T-cell (primary cell): ENCODE measurements at regions not wholly inside any gene's neighbourhood (a gene's known extent, or its start where the extent isn't known, plus 50 kb on each side); places are given as distances from the start of the nearest gene placed in this dataset.

ENCODE experiments used
- ATAC-seq, 4 experiments: fragments of 200-7000 bp in 3 of 4; fragments of 150-1000 bp in 1 of 4; cut with Tn5 transposase; replicated peaks in 1 of 4; 1 replicate in 3 of 4; 2 replicates in 1 of 4; pipeline ENCODE4 v1.10.0; 2021; ENCODE audit warnings: moderate library complexity in 3 of 4, mild to moderate bottlenecking in 2 of 4, moderate number of reproducible peaks in 1 of 4
- CTCF ChIA-PET, 2 donors: fragments of 300-600 bp; sonication (Branson Sonifier 250); formaldehyde crosslinking; loops; one replicate each; lab custom pipeline; 2022; ENCODE audit warnings: antibody characterized with exemption in 2 of 2; lab: Charles Lee
- POLR2A ChIA-PET, 2 donors: fragments of 300-600 bp; sonication (Branson Sonifier 250); formaldehyde crosslinking; loops; one replicate each; lab custom pipeline; 2022; ENCODE audit warnings: antibody characterized with exemption in 2 of 2; lab: Charles Lee
- DNase-seq, 35 experiments: peaks; one replicate each; pipeline versions ENCODE4 v3.0.0 to v3.0.0-alpha.2; 2013 to 2023
- H3K27ac ChIP-seq: one replicate; pipeline ENCODE4 v1.5.1; 2013; ENCODE audit warnings: low read length
- H3K27me3 ChIP-seq, 2 experiments: replicated peaks in 1 of 2; 1 replicate in 1 of 2; 2 replicates in 1 of 2; pipeline versions ENCODE4 v1.6.1 to v1.7.0; 2013; ENCODE audit warnings: low read length in 1 of 2, mixed read lengths in 1 of 2; ENCODE audit not compliant: control insufficient read depth in 2 of 2, insufficient read depth in 2 of 2; ENCODE audit errors: extremely low read depth in 1 of 2
- H3K36me3 ChIP-seq, 2 donors: 1 replicate in 1 of 2; 2 replicates in 1 of 2; pipeline versions ENCODE4 v1.6.1 to v1.7.0; 2013; ENCODE audit warnings: low read length in 1 of 2; ENCODE audit not compliant: control insufficient read depth in 2 of 2, insufficient read depth in 1 of 2; ENCODE audit errors: extremely low read depth in 1 of 2
- H3K4me1 ChIP-seq, 2 experiments: 1 replicate in 1 of 2; 2 replicates in 1 of 2; pipeline versions ENCODE4 v1.6.1 to v1.7.0; 2013; ENCODE audit warnings: low read length in 2 of 2, mixed read lengths in 1 of 2; ENCODE audit not compliant: insufficient read depth in 2 of 2, control insufficient read depth in 1 of 2; ENCODE audit errors: extremely low read depth in 1 of 2
- H3K4me3 ChIP-seq, 2 donors: 1 replicate in 1 of 2; 2 replicates in 1 of 2; pipeline versions ENCODE4 v1.5.1 to v1.7.0; 2013; ENCODE audit warnings: mild to moderate bottlenecking in 2 of 2, low read length in 1 of 2, moderate library complexity in 1 of 2; ENCODE audit not compliant: control insufficient read depth in 1 of 2; ENCODE audit errors: extremely low read depth in 1 of 2
- H3K9me3 ChIP-seq: 2 replicates; pipeline ENCODE4 v1.7.0; 2013
- H3K27ac Mint-ChIP-seq, 2 donors: one replicate each; pipeline ENCODE4 v1.8.0; 2020 to 2021; ENCODE audit warnings: mild to moderate bottlenecking in 2 of 2, mixed read lengths in 2 of 2
- H3K27me3 Mint-ChIP-seq, 2 donors: one replicate each; pipeline ENCODE4 v1.8.0; 2021 to 2022; ENCODE audit warnings: mixed read lengths in 2 of 2
- H3K36me3 Mint-ChIP-seq: one replicate; pipeline ENCODE4 v1.8.0; 2021; ENCODE audit warnings: mixed read lengths
- H3K4me1 Mint-ChIP-seq, 3 donors: one replicate each; pipeline ENCODE4 v1.8.0; 2020 to 2022; ENCODE audit warnings: mixed read lengths in 3 of 3, mild to moderate bottlenecking in 1 of 3
- H3K4me3 Mint-ChIP-seq, 3 donors: one replicate each; pipeline ENCODE4 v1.8.0; 2020 to 2022; ENCODE audit warnings: mild to moderate bottlenecking in 3 of 3, mixed read lengths in 3 of 3, moderate library complexity in 3 of 3
- H3K9me3 Mint-ChIP-seq, 3 donors: one replicate each; pipeline ENCODE4 v1.8.0; 2020 to 2022; ENCODE audit warnings: mixed read lengths in 3 of 3
- WGBS: methylation state at CpG from one replicate; pipeline ENCODE4 v1.1.5; 2013; ENCODE audit warnings: missing lambda C conversion rate; ENCODE audit not compliant: insufficient coverage; 5-methylcytosine and 5-hydroxymethylcytosine counted together

DNA sequence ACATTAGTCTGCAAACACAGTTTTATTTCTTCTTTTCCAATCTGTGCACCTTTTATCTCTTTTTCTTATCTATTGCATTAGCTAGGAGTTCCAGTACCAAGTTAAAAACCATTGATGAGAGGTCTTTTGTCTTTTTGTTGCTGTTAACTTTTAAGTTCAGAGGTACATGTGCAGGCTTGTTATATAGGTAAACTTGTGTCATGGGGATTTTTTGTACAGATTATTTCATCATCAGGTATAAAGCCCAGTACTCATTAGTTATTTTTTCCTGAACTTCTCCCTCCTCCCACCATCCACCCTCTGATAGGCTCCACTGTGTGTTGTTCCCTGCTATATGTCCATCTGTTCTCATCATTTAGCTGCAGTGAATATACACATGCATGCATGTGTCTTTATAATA, 349.9 kb downstream of the PDHA2 start:
- Mint-ChIP-seq H3K36me3 (no peaks in the 10 kb centered on the region), H3K9me3 (peaks cover 3 to 4% (median 4%) of the 10 kb centered on the region in 3 donors), H3K27ac (no peak overlapping the region), H3K27me3 (no peaks in the 10 kb centered on the region), H3K4me3 (no peak overlapping the region), H3K4me1 (no peaks in the 10 kb centered on the region)
- CTCF ChIA-PET: no interaction called here
- Histone ChIP-seq H3K9me3 (no peaks in the 10 kb centered on the region), H3K27ac (no peak overlapping the region), H3K27me3 (no peaks in the 10 kb centered on the region), H3K4me1 (no peaks in the 10 kb centered on the region), H3K36me3 (no peaks in the 10 kb centered on the region), H3K4me3 (no peak overlapping the region)
- DNase-seq: no peak
- POLR2A ChIA-PET: no interaction called here
- no peak for ATAC-seq

DNA sequence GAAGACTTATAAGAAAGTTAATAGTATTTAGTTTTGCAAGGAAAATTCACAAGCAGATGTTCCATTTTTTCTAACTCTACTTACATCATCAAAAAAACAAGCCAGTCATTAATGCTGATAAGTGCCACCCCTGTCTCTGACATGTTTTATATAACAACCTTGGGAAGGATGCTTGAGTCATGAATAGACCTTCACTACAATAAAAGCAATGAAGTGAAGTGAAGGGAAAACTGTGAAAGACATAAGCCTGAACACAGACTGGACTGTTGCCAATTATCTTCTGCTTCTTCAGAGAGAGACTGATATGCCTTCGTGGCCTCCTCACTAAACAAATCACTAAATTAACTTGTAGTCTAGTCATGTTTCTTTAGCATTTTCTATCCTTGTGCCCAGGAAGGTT, 353.2 kb downstream of the PDHA2 start:
- H3K36me3 ChIP-seq: no peaks in the 10 kb centered on the region
- WGBS: no CpG with 5 or more reads among the region's 1 CpG
- DNase-seq (no peak), ATAC-seq (no peak)
- H3K4me1 ChIP-seq: no peaks in the 10 kb centered on the region
- ChIA-PET POLR2A (no interaction called here), CTCF (no interaction called here)
- Mint-ChIP-seq H3K9me3 (peaks cover 8 to 9% (median 9%) of the 10 kb centered on the region in 3 donors), H3K36me3 (no peaks in the 10 kb centered on the region), H3K27me3 (no peaks in the 10 kb centered on the region), H3K27ac (no peak overlapping the region), H3K4me3 (no peak overlapping the region), H3K4me1 (no peaks in the 10 kb centered on the region)
- no peaks in the 10 kb centered on the region for H3K9me3 ChIP-seq
- H3K27me3 ChIP-seq: no peaks in the 10 kb centered on the region
- no peak overlapping the region for H3K4me3 ChIP-seq
- no peak overlapping the region for H3K27ac ChIP-seq

DNA sequence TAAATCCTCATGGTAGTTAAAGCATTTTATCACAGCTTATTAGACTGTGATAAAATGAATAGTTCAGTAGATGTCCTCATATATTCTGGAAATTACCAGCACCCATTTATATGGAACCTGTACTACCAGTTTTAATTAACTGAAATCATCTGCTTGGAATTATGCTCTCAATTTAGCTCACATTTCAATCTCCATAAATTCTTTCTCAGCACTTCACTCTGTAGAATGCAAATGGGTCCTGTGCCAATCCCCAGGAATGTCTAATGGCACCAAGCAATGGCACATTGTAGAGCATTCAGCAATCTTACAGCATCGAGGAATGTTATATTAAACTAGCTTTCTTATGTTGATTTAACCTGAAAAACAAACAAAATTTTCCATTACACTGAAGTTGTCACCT, 355.1 kb downstream of the PDHA2 start:
- Mint-ChIP-seq H3K36me3 (no peaks in the 10 kb centered on the region), H3K27me3 (no peaks in the 10 kb centered on the region), H3K27ac (no peak overlapping the region), H3K4me1 (no peaks in the 10 kb centered on the region), H3K4me3 (no peak overlapping the region), H3K9me3 (peaks cover 4 to 7% (median 5%) of the 10 kb centered on the region in 3 donors)
- no peak for DNase-seq
- ChIA-PET CTCF (no interaction called here), POLR2A (no interaction called here)
- no peaks in the 10 kb centered on the region for H3K9me3 ChIP-seq
- H3K27ac ChIP-seq: no peak overlapping the region
- H3K36me3 ChIP-seq: no peaks in the 10 kb centered on the region
- H3K4me3 ChIP-seq: no peak overlapping the region
- H3K27me3 ChIP-seq: no peaks in the 10 kb centered on the region
- no peak for ATAC-seq
- WGBS: no CpG with 5 or more reads among the region's 1 CpG
- H3K4me1 ChIP-seq: no peaks in the 10 kb centered on the region

DNA sequence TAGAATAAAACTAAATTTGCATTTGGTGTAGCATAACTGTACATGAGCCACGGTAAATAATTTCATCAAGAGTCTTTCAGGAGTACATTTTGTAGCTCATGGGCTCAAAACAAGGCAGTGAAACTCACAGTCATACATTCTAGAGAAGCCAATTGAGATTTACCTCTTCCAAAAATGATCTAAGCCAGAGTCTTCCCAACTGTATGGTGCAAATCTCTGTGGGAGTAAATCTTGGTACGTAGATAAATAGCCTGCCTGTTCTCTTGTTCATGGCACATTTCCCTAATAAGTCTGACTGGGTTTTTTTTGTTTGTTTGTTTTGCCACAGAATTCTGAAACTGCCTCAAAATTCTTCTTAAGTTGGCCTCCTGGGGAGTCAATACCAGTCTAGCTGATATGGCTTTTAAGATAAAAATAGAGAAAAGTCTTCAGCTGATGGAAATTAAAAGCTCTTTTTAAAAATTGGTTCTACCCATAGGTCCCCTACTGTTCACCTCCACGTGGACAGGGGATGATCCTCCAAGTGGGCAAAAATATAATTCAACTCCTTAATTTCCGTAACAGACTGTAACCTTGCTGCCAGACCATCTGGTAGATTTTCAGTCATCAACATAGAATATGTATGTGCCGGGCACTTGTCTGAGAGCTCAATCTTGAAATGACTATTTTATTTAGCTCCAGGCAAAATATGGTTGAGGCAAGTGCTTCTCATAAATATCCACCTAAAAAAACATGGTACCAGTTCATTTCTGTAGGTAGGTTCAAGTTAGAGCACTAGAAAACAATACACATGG, 365.4 kb downstream of the PDHA2 start:
- H3K36me3 Mint-ChIP-seq: no peaks in the 10 kb centered on the region
- H3K9me3 Mint-ChIP-seq: peaks cover 0 to 9% (median 2%) of the 10 kb centered on the region in 3 donors
- no peaks in the 10 kb centered on the region for H3K4me1 Mint-ChIP-seq
- CTCF ChIA-PET: interaction anchor here in 1 of 2 donors (0.5 kb wide), 1 partner anchor 10 kb away, joined by 8 read pairs; no protein-coding TSS in a partner anchor
- Histone ChIP-seq H3K27ac (no peak overlapping the region), H3K27me3 (no peaks in the 10 kb centered on the region), H3K36me3 (no peaks in the 10 kb centered on the region), H3K9me3 (no peaks in the 10 kb centered on the region), H3K4me1 (no peaks in the 10 kb centered on the region), H3K4me3 (no peak overlapping the region)
- H3K27ac Mint-ChIP-seq: no peak overlapping the region
- no peaks in the 10 kb centered on the region for H3K27me3 Mint-ChIP-seq
- no peak for DNase-seq
- no peak overlapping the region for H3K4me3 Mint-ChIP-seq
- POLR2A ChIA-PET: no interaction called here
- no peak for ATAC-seq
- 60% methylated on average over 1 of the region's 5 CpGs for WGBS

DNA sequence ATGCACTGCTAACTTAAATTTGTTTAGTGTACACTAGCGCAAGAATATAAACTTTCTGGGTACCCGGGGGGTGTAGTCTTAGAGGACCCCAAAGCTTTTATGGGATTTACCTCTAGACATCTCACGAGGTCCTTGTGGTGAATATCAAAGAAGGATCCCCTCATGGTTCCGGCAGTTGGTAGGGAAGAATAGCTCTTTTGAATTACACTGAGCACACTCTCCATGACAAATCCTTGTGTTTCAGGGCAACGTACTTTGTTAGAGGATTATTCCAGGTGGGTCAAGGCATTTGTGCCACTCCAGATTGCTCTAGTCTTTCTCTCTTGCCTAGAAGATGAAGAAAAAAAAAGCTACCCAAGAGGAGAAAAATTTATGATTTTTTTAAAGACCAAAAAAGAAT, 387.6 kb downstream of the PDHA2 start:
- WGBS: no CpG with 5 or more reads among the region's 5 CpGs
- Histone ChIP-seq H3K9me3 (no peaks in the 10 kb centered on the region), H3K27me3 (no peaks in the 10 kb centered on the region), H3K36me3 (no peaks in the 10 kb centered on the region), H3K4me3 (no peak overlapping the region), H3K27ac (no peak overlapping the region), H3K4me1 (no peaks in the 10 kb centered on the region)
- ATAC-seq (no peak), DNase-seq (no peak)
- Mint-ChIP-seq H3K9me3 (peaks cover 0 to 26% (median 7%) of the 10 kb centered on the region in 3 donors), H3K27ac (no peak overlapping the region), H3K36me3 (no peaks in the 10 kb centered on the region), H3K4me3 (no peak overlapping the region), H3K4me1 (no peaks in the 10 kb centered on the region), H3K27me3 (no peaks in the 10 kb centered on the region)
- CTCF ChIA-PET: no interaction called here
- POLR2A ChIA-PET: no interaction called here

DNA sequence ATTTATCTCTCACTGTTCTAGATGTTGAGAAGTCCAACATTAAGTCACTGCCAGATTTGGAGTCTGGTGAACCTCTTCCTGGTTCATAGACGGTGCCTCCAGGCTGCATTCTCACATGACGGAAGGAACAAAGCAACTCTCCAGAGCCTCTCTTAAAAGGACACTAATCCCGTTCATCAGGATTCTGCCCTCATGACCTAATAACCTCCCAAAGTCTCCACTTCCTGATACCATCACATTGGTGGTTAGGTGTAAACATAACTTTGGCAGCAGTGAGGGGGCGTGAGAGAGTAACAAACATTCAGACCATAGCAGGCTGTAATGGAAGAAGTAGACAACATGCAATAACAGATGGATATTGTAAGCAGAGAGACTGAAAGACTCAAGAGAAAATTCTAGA, 388.6 kb downstream of the PDHA2 start:
- POLR2A ChIA-PET: no interaction called here
- 100% methylated on average over 1 of the region's 4 CpGs for WGBS
- Histone ChIP-seq H3K36me3 (no peaks in the 10 kb centered on the region), H3K4me1 (no peaks in the 10 kb centered on the region), H3K27ac (no peak overlapping the region), H3K9me3 (no peaks in the 10 kb centered on the region), H3K27me3 (no peaks in the 10 kb centered on the region), H3K4me3 (no peak overlapping the region)
- CTCF ChIA-PET: no interaction called here
- Mint-ChIP-seq H3K9me3 (peaks cover 0 to 23% (median 3%) of the 10 kb centered on the region in 3 donors), H3K36me3 (no peaks in the 10 kb centered on the region), H3K27ac (no peak overlapping the region), H3K27me3 (no peaks in the 10 kb centered on the region), H3K4me1 (no peaks in the 10 kb centered on the region), H3K4me3 (no peak overlapping the region)
- ATAC-seq: no peak
- DNase-seq: no peak
